Tibial nerve (tissue), 4 donors: ENCODE measurements at regions not wholly inside any gene's neighbourhood (a gene's known extent, or its start where the extent isn't known, plus 50 kb on each side); places are given as distances from the start of the nearest gene placed in this dataset.

Experiments
- DNase-seq, 2 donors: peaks; one replicate each; pipeline ENCODE4 v3.0.0-alpha.2; 2019; ENCODE audit warnings: low spot score in 2 of 2
- H3K27ac ChIP-seq, 4 donors: fragments of 200-600 bp; sonication (generic) in 3 of 4; one replicate each; pipeline ENCODE4 v1.5.1; 2017 to 2019; ENCODE audit warnings: mild to moderate bottlenecking in 1 of 4
- H3K27me3 ChIP-seq, 2 donors: fragments of 200-600 bp; sonication (generic) in 1 of 2; one replicate each; pipeline versions ENCODE4 v1.5.1 to v1.6.0; 2017 to 2019
- H3K36me3 ChIP-seq, 3 donors: fragments of 200-600 bp; sonication (generic); one replicate each; pipeline ENCODE4 v1.5.1; 2018 to 2019
- H3K4me1 ChIP-seq, 4 donors: fragments of 200-600 bp; sonication (generic) in 3 of 4; one replicate each; pipeline ENCODE4 v1.5.1; 2017 to 2019
- H3K4me3 ChIP-seq, 4 donors: fragments of 200-600 bp; sonication (generic) in 3 of 4; one replicate each; pipeline ENCODE4 v1.5.1; 2017 to 2019; ENCODE audit warnings: mild to moderate bottlenecking in 1 of 4, moderate library complexity in 1 of 4
- H3K9me3 ChIP-seq, 4 donors: fragments of 200-600 bp; sonication (generic) in 3 of 4; one replicate each; pipeline ENCODE4 v1.5.1; 2017 to 2019
- EP300 ChIP-seq, 2 donors: sonication (generic); formaldehyde crosslinking; IDR thresholded peaks; one replicate each; pipeline ENCODE4 v1.6.1; 2017; ENCODE audit warnings: antibody characterized with exemption in 2 of 2, mild to moderate bottlenecking in 1 of 2
- POLR2A ChIP-seq, 2 donors: fragments of 450-650 bp; IDR thresholded peaks; one replicate each; pipeline ENCODE4 v1.6.1; 2017; ENCODE audit warnings: antibody characterized with exemption in 2 of 2, mild to moderate bottlenecking in 2 of 2, moderate library complexity in 2 of 2
- WGBS, 2 donors: methylation state at CpG; one replicate each; pipeline ENCODE4 v1.1.5; 2018; 5-methylcytosine and 5-hydroxymethylcytosine counted together
- TF ChIP-seq, protein P1 (sequence below), 5 experiments: fragments of 200-600 bp in 3 of 5; fragments of 450-650 bp in 2 of 5; sonication (generic) in 3 of 5; IDR thresholded peaks; one replicate each; pipeline ENCODE4 v1.5.1; 2016 to 2019; ENCODE audit warnings: antibody characterized with exemption in 5 of 5, mild to moderate bottlenecking in 3 of 5, moderate library complexity in 2 of 5

DNA sequence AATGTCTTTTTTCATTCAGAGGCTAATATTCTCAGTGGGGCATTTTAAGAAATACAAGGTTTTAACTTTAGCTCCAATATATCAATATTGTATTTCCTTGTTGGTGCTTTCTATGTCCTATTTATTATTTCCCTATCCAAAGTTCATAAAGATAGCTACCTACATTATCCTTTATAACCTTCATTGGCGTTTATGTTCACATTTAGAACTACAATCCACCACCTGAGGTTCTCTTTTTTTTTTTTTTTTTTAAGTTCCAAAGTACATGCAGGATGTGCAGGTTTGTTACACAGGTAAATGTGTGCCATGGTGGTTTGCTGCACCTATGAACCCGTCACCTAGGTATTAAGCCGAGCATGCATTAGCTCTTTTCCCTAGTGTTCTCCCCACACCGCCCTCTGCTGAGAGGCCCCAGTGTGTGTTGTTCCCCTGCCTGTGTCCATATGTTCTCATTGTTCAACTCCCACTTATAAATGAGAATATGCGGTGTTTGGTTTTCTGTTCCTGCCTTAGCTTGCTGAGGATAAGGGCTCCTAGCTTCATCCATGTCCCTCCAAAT is 694.6 kb downstream of the SUCLG1 start:
- H3K36me3 ChIP-seq, result no peaks in the 10 kb centered on the region
- H3K27me3 ChIP-seq, result no peaks in the 10 kb centered on the region
- DNase-seq, result no peak
- WGBS, 2 donors, result 86 to 89% methylated on average over 5 of the region's 5 CpGs
- no peak overlapping the region for H3K27ac ChIP-seq
- H3K9me3 ChIP-seq, result peaks cover 0 to 40% (median 6%) of the 10 kb centered on the region in 4 donors
- no peak overlapping the region for H3K4me3 ChIP-seq
- no peaks in the 10 kb centered on the region for H3K4me1 ChIP-seq
- TF ChIP-seq, protein P1, sequence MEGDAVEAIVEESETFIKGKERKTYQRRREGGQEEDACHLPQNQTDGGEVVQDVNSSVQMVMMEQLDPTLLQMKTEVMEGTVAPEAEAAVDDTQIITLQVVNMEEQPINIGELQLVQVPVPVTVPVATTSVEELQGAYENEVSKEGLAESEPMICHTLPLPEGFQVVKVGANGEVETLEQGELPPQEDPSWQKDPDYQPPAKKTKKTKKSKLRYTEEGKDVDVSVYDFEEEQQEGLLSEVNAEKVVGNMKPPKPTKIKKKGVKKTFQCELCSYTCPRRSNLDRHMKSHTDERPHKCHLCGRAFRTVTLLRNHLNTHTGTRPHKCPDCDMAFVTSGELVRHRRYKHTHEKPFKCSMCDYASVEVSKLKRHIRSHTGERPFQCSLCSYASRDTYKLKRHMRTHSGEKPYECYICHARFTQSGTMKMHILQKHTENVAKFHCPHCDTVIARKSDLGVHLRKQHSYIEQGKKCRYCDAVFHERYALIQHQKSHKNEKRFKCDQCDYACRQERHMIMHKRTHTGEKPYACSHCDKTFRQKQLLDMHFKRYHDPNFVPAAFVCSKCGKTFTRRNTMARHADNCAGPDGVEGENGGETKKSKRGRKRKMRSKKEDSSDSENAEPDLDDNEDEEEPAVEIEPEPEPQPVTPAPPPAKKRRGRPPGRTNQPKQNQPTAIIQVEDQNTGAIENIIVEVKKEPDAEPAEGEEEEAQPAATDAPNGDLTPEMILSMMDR (IDR thresholded peaks at IDR 0.05), result no peak
- TF ChIP-seq EP300 (IDR thresholded peaks at IDR 0.05), result no peak
- TF ChIP-seq POLR2A (IDR thresholded peaks at IDR 0.05), result no peak

DNA sequence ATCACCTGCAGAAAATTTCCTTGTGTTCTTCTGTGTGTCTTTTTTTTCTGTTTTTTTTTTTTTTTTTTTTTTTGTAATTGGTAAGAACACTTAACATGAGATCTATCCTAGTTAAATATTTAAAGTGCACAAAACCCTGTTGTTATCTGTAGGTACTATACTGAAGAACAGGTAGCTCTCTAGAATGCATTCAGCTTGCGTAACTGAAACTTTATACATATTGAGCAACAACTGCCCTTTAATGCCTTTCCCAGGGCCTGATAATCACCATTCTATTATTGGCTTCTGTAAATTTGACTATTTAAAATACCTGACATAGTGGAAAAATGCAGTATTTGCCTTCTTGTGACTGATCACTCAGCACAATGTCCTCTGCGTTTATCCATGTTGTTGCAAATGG is 701.8 kb downstream of the SUCLG1 start:
- Histone ChIP-seq H3K27me3 (no peaks in the 10 kb centered on the region), H3K4me1 (no peaks in the 10 kb centered on the region), H3K27ac (no peak overlapping the region), H3K36me3 (no peaks in the 10 kb centered on the region), H3K4me3 (no peak overlapping the region), H3K9me3 (peaks cover 0 to 19% (median 8%) of the 10 kb centered on the region in 4 donors)
- TF ChIP-seq EP300 (IDR thresholded peaks at IDR 0.05) (no peak), POLR2A (IDR thresholded peaks at IDR 0.05) (no peak)
- TF ChIP-seq, protein P1 (IDR thresholded peaks at IDR 0.05), result no peak
- no peak for DNase-seq
- 69 to 95% methylated on average over 2 of the region's 2 CpGs for WGBS, 2 donors

GRCh38 chr2:83756219-83756618 is 702.9 kb downstream of the SUCLG1 start:
- 91 to 92% methylated on average over 1 of the region's 1 CpG for WGBS, 2 donors

DNA sequence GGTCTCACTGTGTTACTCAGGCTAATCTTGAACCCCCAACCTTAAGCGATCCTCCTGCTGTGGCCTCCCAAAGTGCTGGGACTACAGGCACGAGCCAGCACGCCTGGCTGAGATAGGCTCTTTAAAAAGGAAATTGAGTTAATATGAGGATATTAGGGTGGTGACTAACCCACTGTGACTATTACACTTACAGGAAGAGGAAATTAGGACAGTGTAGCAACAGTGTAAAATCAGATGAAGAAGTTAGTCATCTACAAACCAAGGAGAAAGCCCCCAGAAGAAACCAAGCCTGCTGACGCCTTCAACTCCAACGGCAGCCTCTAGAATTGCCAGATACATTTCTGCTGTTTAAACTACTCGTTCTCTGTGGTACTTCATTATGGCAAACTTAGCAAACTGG is 711.9 kb downstream of the SUCLG1 start:
- 89 to 92% methylated on average over 6 of the region's 6 CpGs for WGBS, 2 donors
- no peak for TF ChIP-seq POLR2A (IDR thresholded peaks at IDR 0.05)
- TF ChIP-seq, protein P1 (IDR thresholded peaks at IDR 0.05), result no peak
- TF ChIP-seq EP300 (IDR thresholded peaks at IDR 0.05), result no peak

More at GRCh38 chr2:83756219-83756618, 702.9 kb downstream of the SUCLG1 start:
- Histone ChIP-seq H3K4me1 (no peaks in the 10 kb centered on the region), H3K9me3 (peaks cover 0 to 13% (median 5%) of the 10 kb centered on the region in 4 donors), H3K4me3 (no peak overlapping the region), H3K27ac (no peak overlapping the region), H3K27me3 (no peaks in the 10 kb centered on the region), H3K36me3 (no peaks in the 10 kb centered on the region)
- TF ChIP-seq EP300 (IDR thresholded peaks at IDR 0.05), result no peak
- no peak for TF ChIP-seq POLR2A (IDR thresholded peaks at IDR 0.05)
- TF ChIP-seq, protein P1 (IDR thresholded peaks at IDR 0.05), result no peak
- no peak for DNase-seq

GRCh38 chr2:83744855-83745254 is 714.2 kb downstream of the SUCLG1 start:
- TF ChIP-seq, protein P1 (IDR thresholded peaks at IDR 0.05), result no peak
- TF ChIP-seq POLR2A (IDR thresholded peaks at IDR 0.05) (no peak), EP300 (IDR thresholded peaks at IDR 0.05) (no peak)
- no peaks in the 10 kb centered on the region for H3K27me3 ChIP-seq
- no peak overlapping the region for H3K4me3 ChIP-seq
- H3K4me1 ChIP-seq, result no peaks in the 10 kb centered on the region
- H3K27ac ChIP-seq, result no peak overlapping the region
- H3K36me3 ChIP-seq, result no peaks in the 10 kb centered on the region
- WGBS, 2 donors, result 85 to 86% methylated on average over 4 of the region's 4 CpGs
- H3K9me3 ChIP-seq, result peaks cover 0 to 11% (median 0%) of the 10 kb centered on the region in 4 donors
- no peak for DNase-seq

More for the DNA sequence above, 711.9 kb downstream of the SUCLG1 start:
- Histone ChIP-seq H3K27ac (no peak overlapping the region), H3K9me3 (no peaks in the 10 kb centered on the region), H3K4me1 (no peaks in the 10 kb centered on the region), H3K4me3 (no peak overlapping the region), H3K27me3 (no peaks in the 10 kb centered on the region), H3K36me3 (no peaks in the 10 kb centered on the region)
- no peak for DNase-seq
